CD4-positive, alpha-beta T cell (primary cell): ENCODE measurements at regions not wholly inside any gene's neighbourhood (a gene's known extent, or its start where the extent isn't known, plus 50 kb on each side); places are given as distances from the start of the nearest gene placed in this dataset.

Source experiments
- ATAC-seq: fragments of 200-7000 bp; cut with Tn5 transposase; one replicate; pipeline ENCODE4 v1.10.0; 2022; ENCODE audit warnings: mild to moderate bottlenecking; ENCODE audit not compliant: poor library complexity
- CTCF ChIA-PET: fragments of 350-600 bp; sonication (Branson Sonifier 250); formaldehyde crosslinking; loops from one replicate; lab custom pipeline; 2021; ENCODE audit warnings: antibody characterized with exemption, inconsistent platforms; lab: Charles Lee
- POLR2A ChIA-PET: fragments of 350-600 bp; sonication (Branson Sonifier 250); formaldehyde crosslinking; loops from one replicate; lab custom pipeline; 2021; ENCODE audit warnings: antibody characterized with exemption, inconsistent platforms; lab: Charles Lee
- DNase-seq, 14 experiments: peaks; one replicate each; pipeline ENCODE4 v3.0.0-alpha.2; 2013 to 2020; ENCODE audit warnings: mixed read lengths in 2 of 14
- H3K27ac ChIP-seq, 2 donors: one replicate each; pipeline versions ENCODE4 v1.5.1 to v1.7.0; 2013; ENCODE audit warnings: low read length in 2 of 2, low read depth in 1 of 2, mild to moderate bottlenecking in 1 of 2
- H3K27me3 ChIP-seq, 2 experiments: 1 replicate in 1 of 2; 2 replicates in 1 of 2; pipeline versions ENCODE4 v1.6.1 to v1.7.0; 2013; ENCODE audit warnings: low read length in 2 of 2, control low read depth in 1 of 2, mild to moderate bottlenecking in 1 of 2, moderate library complexity in 1 of 2; ENCODE audit not compliant: insufficient read depth in 2 of 2, control insufficient read depth in 1 of 2
- H3K36me3 ChIP-seq: one replicate; pipeline ENCODE4 v1.6.1; 2013; ENCODE audit warnings: low read length, control low read depth; ENCODE audit not compliant: insufficient read depth
- H3K4me1 ChIP-seq: one replicate; pipeline ENCODE4 v1.6.1; 2013; ENCODE audit warnings: low read length, control low read depth; ENCODE audit not compliant: insufficient read depth
- H3K4me3 ChIP-seq: one replicate; pipeline ENCODE4 v1.5.1; 2013; ENCODE audit warnings: mild to moderate bottlenecking, low read length, moderate library complexity
- H3K9me3 ChIP-seq, 2 experiments: 1 replicate in 1 of 2; 2 replicates in 1 of 2; pipeline versions ENCODE4 v1.6.1 to v1.7.0; 2013; ENCODE audit warnings: low read length in 2 of 2, mild to moderate bottlenecking in 2 of 2, control low read depth in 1 of 2, moderate library complexity in 1 of 2; ENCODE audit not compliant: control insufficient read depth in 1 of 2, insufficient read depth in 1 of 2
- H3K27ac Mint-ChIP-seq: one replicate; pipeline ENCODE4 v1.8.0; 2020; ENCODE audit warnings: mixed read lengths
- H3K27me3 Mint-ChIP-seq: one replicate; pipeline ENCODE4 v1.8.0; 2021; ENCODE audit warnings: mixed read lengths
- H3K36me3 Mint-ChIP-seq: one replicate; pipeline ENCODE4 v1.8.0; 2021; ENCODE audit warnings: low read depth, mixed read lengths
- H3K4me1 Mint-ChIP-seq: one replicate; pipeline ENCODE4 v1.8.0; 2021; ENCODE audit warnings: low read depth, mixed read lengths
- H3K4me3 Mint-ChIP-seq: one replicate; pipeline ENCODE4 v1.8.0; 2020; ENCODE audit warnings: mild to moderate bottlenecking, mixed read lengths
- H3K9me3 Mint-ChIP-seq: one replicate; pipeline ENCODE4 v1.8.0; 2020; ENCODE audit warnings: mixed read lengths
- CTCF ChIP-seq: fragments of 200-600 bp; IDR thresholded peaks from one replicate; pipeline ENCODE4 v1.8.0; 2022; ENCODE audit warnings: antibody characterized with exemption, mild to moderate bottlenecking
- intact Hi-C, 2 experiments: fragments of 100-400 bp; cut with DNase I in 1 of 2; cut with micrococcal nuclease in 1 of 2; formaldehyde crosslinking; loops; one replicate each; pipeline versions ENCODE4 v1.15.1 to v1.9.0; 2023 to 2025; cut with DNase I, micrococcal nuclease

DNA sequence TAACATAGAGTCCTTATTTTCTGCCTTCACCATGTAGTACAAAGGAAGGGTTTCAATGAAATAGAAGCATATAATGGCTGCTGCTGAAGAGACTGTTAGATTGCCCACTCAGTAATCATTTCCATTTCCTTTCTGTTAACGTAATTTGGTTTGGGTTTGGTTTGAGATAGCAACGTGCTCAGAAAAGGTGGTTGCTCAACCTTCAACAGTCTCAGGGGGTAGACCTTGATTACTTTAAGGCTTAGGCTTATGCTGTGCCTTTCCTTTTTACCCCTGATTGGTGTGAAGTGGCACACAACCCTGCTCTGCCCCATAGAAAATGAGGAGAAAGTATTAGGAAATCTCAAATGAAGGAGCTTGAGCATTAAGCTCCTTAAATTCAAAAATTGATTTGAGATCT, 163.7 kb upstream of the TP63 start:
- ATAC-seq (no peak), DNase-seq (no peak)
- Histone ChIP-seq H3K4me1 (no peaks in the 10 kb centered on the region), H3K9me3 (no peaks in the 10 kb centered on the region), H3K4me3 (no peak overlapping the region), H3K27ac (no peak overlapping the region), H3K36me3 (no peaks in the 10 kb centered on the region), H3K27me3 (no peaks in the 10 kb centered on the region)
- intact Hi-C loops: no loop called here
- Mint-ChIP-seq H3K4me3 (no peak overlapping the region), H3K4me1 (no peaks in the 10 kb centered on the region), H3K36me3 (no peaks in the 10 kb centered on the region), H3K27ac (no peak overlapping the region), H3K27me3 (no peaks in the 10 kb centered on the region), H3K9me3 (no peaks in the 10 kb centered on the region)
- no peak for TF ChIP-seq CTCF
- POLR2A ChIA-PET: no interaction called here
- CTCF ChIA-PET: no interaction called here

- no peaks in the 10 kb centered on the region for H3K9me3 Mint-ChIP-seq
Measured at GRCh38 chr3:189474944-189475343, 156.2 kb upstream of the TP63 start.

DNA sequence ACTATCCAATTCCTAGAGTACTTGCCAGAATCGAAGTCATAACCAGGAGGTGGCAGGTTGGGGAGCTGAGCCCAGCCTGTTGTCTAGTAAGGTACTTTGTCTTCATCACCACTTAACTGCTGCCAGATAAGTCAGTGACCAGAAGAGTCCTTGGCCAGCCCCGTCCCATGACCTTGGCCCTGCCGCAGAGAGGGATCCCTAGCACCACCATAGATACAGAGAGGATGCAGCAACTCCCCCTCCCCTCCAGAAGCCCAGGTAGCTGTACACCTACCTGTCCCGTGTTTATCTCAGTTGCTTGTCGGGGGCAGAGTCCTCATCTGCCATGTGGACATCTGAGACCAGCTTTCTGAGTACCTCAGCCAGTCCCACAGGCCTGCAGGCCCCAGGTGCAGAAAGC, 153.6 kb upstream of the TP63 start:
- Mint-ChIP-seq H3K9me3 (no peaks in the 10 kb centered on the region), H3K4me3 (no peak overlapping the region), H3K36me3 (no peaks in the 10 kb centered on the region), H3K27ac (no peak overlapping the region), H3K27me3 (no peaks in the 10 kb centered on the region), H3K4me1 (no peaks in the 10 kb centered on the region)
- H3K9me3 ChIP-seq: no peaks in the 10 kb centered on the region
- ChIA-PET POLR2A (no interaction called here), CTCF (no interaction called here)
- H3K27me3 ChIP-seq: no peaks in the 10 kb centered on the region
- no peak overlapping the region for H3K27ac ChIP-seq
- H3K4me3 ChIP-seq: no peak overlapping the region
- H3K36me3 ChIP-seq: no peaks in the 10 kb centered on the region
- DNase-seq (no peak), ATAC-seq (no peak)
- no peaks in the 10 kb centered on the region for H3K4me1 ChIP-seq
- TF ChIP-seq CTCF: no peak
- intact Hi-C loops: no loop called here

More at GRCh38 chr3:189474944-189475343, 156.2 kb upstream of the TP63 start:
- H3K36me3 ChIP-seq: no peaks in the 10 kb centered on the region
- H3K27ac ChIP-seq: no peak overlapping the region
- Mint-ChIP-seq H3K4me3 (no peak overlapping the region), H3K36me3 (no peaks in the 10 kb centered on the region), H3K4me1 (no peaks in the 10 kb centered on the region), H3K27ac (no peak overlapping the region), H3K27me3 (no peaks in the 10 kb centered on the region)
- CTCF ChIA-PET: interaction anchor here (1.2 kb wide), 1 partner anchor 136 kb away, joined by 3 read pairs; no protein-coding TSS in a partner anchor
- DNase-seq (no peak), ATAC-seq (no peak)
- TF ChIP-seq CTCF: no peak
- no peaks in the 10 kb centered on the region for H3K27me3 ChIP-seq
- intact Hi-C loops: no loop called here
- no peaks in the 10 kb centered on the region for H3K4me1 ChIP-seq
- POLR2A ChIA-PET: no interaction called here
- no peaks in the 10 kb centered on the region for H3K9me3 ChIP-seq
- no peak overlapping the region for H3K4me3 ChIP-seq
